Neuron (in vitro differentiated cells): ENCODE measurements at regions not wholly inside any gene's neighbourhood (a gene's known extent, or its start where the extent isn't known, plus 50 kb on each side); places are given as distances from the start of the nearest gene placed in this dataset.

ENCODE experiments used
- H2AFZ ChIP-seq: one replicate; pipeline ENCODE4 v1.6.1; 2013; ENCODE audit warnings: low read depth, mild to moderate bottlenecking, inconsistent platforms, low read length, moderate library complexity
- H3K27me3 ChIP-seq: one replicate; pipeline ENCODE4 v1.6.1; 2013; ENCODE audit warnings: low read length; ENCODE audit not compliant: insufficient read depth
- H3K36me3 ChIP-seq: one replicate; pipeline ENCODE4 v1.6.1; 2013; ENCODE audit warnings: low read length; ENCODE audit not compliant: insufficient read depth
- H3K4me1 ChIP-seq: one replicate; pipeline ENCODE4 v1.6.1; 2013; ENCODE audit warnings: low read length; ENCODE audit not compliant: insufficient read depth
- H3K4me3 ChIP-seq: 2 replicates; pipeline ENCODE4 v1.5.1; 2013; ENCODE audit warnings: mild to moderate bottlenecking, low read length, moderate library complexity
- H3K9me3 ChIP-seq: one replicate; pipeline ENCODE4 v1.6.1; 2013; ENCODE audit warnings: low read length

DNA sequence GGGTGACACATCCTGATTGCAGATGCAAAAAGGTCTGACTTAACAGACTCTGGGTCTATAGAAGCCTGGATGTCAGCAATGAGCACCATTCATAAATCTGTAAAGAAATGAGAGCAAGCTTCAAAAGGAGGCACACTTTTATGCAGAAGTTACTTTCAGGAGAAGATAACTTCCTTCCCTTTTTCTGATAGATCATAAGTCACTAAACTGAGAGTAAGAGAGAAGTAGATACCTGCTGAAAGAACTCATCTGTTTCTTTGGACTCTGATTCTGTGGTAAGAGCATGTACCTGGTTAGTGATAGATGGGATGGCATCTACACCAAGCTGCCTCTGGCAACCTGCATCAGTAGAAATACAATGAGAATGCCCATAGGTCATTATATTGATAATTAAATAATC, 525.6 kb downstream of the CETN3 start:
- no peaks in the 10 kb centered on the region for H3K4me1 ChIP-seq
- H3K36me3 ChIP-seq = no peaks in the 10 kb centered on the region
- H3K9me3 ChIP-seq = no peaks in the 10 kb centered on the region
- H2AFZ ChIP-seq = no peak overlapping the region
- H3K27me3 ChIP-seq = no peaks in the 10 kb centered on the region
- H3K4me3 ChIP-seq = no peak overlapping the region

DNA sequence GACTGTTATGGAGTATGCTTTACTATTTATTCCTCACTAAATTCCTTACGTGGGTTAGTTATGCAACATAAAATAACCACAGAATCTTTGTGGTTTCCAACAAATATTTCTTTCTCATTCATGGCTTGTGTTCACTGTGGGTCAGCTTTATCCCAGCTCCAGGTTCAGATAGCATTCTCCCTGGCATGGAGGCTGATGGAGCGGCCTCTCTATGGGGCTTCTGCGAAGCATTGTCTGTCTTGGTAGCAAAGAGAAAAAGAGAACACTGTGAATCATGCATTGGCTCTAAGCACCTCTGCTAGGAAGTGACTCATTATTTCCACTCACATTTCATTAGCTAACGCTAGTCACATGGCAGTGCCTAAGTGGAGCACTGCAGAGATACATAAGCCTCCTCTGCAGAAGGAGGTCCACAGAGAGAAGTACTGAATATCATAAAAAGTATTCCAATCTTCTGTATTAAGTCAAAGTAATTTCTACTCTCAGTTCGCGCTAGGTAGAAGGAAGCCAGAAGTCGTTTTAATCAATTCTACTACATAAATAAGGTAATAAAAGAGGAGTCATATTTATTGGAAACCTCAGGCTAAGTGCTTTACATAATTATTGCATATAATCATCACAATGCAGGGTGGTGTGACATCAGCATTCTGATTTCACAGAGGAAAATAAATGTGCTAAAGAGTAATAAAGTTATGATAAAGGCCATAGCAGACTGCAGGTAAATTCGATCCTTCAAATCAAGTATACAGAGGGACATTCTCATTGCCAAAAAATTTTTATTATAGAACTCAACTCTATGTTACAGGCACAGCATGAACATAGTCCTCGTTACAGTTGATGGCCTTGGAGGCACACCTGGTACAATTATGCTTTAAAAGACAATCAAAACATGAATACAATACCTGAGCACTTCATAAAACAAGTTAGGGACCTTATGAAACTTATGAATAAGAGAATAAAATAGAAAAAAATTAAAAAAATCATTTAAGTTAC, 531.1 kb downstream of the CETN3 start:
- peak overlapping the region; percentile 34 for H2AFZ ChIP-seq
- no peak overlapping the region for H3K4me3 ChIP-seq
- no peaks in the 10 kb centered on the region for H3K9me3 ChIP-seq
- H3K27me3 ChIP-seq = no peaks in the 10 kb centered on the region
- H3K36me3 ChIP-seq = no peaks in the 10 kb centered on the region
- no peaks in the 10 kb centered on the region for H3K4me1 ChIP-seq

GRCh38 chr5:89871906-89872305, 537.6 kb downstream of the CETN3 start:
- Histone ChIP-seq H3K9me3 (no peaks in the 10 kb centered on the region), H3K27me3 (no peaks in the 10 kb centered on the region), H3K4me3 (no peak overlapping the region), H3K36me3 (no peaks in the 10 kb centered on the region), H3K4me1 (no peaks in the 10 kb centered on the region), H2AFZ (no peak overlapping the region)

DNA sequence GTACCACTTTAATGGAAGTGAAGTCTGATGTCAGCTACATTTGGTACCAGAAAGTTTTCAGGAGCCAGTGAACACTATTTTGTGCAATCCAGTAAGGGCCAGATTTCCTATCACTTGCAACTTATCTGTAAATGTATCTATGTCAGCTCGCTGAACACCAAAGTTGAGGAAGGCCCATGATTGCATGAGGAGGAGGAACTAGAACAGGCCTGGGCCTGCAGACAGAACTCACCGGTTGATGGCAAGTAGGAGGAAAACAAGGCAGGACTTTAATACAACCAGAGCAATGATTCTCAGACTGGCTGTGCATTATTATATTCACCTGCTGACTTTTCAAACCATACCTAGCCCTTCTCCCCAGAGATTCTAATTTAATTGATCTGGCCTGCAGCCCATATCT, 540.2 kb downstream of the CETN3 start:
- Histone ChIP-seq H3K36me3 (no peaks in the 10 kb centered on the region), H3K27me3 (no peaks in the 10 kb centered on the region), H3K4me3 (no peak overlapping the region), H3K4me1 (peaks cover 5% of the 10 kb centered on the region), H3K9me3 (peaks cover 1% of the 10 kb centered on the region), H2AFZ (peak overlapping the region; percentile 29)

DNA sequence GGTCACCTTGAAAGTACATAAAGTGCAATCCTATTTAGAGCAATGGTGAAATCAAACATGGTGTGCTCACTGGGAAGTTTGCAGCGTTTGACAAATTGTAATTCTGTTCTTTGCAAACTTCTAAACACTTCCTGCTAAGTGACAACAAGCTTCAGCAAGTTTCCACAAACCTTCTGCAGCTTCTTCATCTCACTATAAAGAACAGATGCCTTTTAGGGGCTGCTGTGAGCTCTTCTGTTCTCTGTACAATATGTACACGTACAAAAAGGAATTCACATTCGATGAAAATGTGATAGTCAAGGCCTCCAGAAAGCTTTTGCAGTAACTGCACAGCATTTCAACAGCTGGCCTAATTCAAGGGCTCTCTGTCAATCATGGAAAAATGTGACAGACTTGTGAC, 543.1 kb downstream of the CETN3 start:
- no peaks in the 10 kb centered on the region for H3K36me3 ChIP-seq
- peak overlapping the region; percentile 73 for H2AFZ ChIP-seq
- H3K4me3 ChIP-seq = no peak overlapping the region
- H3K27me3 ChIP-seq = no peaks in the 10 kb centered on the region
- H3K9me3 ChIP-seq = peaks cover 1% of the 10 kb centered on the region
- H3K4me1 ChIP-seq = peaks cover 5% of the 10 kb centered on the region

DNA sequence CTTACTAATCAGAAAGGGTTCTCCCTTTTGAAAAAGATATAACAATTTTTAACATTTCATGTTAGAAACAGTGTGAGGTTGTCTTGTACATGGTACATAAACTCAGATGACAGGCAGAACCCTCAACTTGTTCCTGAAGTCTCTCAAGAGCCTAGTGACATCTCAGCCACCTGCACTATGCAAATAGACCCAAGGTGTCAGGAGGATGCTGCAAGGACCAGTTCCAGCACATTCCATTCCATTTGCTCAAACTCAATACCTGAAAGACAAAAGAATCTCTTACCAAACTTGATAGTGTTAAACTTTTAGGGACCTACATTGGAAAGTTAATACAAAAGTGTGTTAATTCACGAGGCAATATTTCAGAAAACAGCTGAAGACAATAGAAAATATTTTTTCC, 544.6 kb downstream of the CETN3 start:
- Histone ChIP-seq H3K36me3 (no peaks in the 10 kb centered on the region), H3K27me3 (no peaks in the 10 kb centered on the region), H3K4me3 (no peak overlapping the region), H3K4me1 (peaks cover 5% of the 10 kb centered on the region), H3K9me3 (peaks cover 1% of the 10 kb centered on the region), H2AFZ (no peak overlapping the region)

GRCh38 chr5:89857790-89858189, 551.8 kb downstream of the CETN3 start:
- Histone ChIP-seq H2AFZ (no peak overlapping the region), H3K27me3 (no peaks in the 10 kb centered on the region), H3K9me3 (peaks cover 3% of the 10 kb centered on the region), H3K4me1 (no peaks in the 10 kb centered on the region), H3K4me3 (no peak overlapping the region), H3K36me3 (no peaks in the 10 kb centered on the region)

DNA sequence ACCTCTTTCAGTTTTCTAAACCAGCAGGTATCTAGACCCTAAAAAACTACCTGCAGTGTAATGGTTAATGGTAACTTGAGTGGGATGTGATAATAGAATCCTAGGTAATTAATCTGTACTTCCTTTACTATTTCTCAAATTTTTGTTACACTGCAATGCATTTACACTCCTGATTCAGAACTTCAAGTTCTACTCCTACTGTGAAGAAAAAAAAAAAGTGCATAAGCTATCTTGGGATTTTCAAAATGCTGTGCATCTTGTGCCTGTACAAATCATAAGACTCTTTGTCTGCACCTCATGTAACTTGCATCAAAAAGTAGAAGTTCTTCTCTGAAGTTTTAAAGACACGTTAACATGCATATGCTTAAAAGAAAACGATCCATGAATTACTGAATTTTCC, 554.1 kb downstream of the CETN3 start:
- no peaks in the 10 kb centered on the region for H3K27me3 ChIP-seq
- H3K4me3 ChIP-seq = no peak overlapping the region

DNA sequence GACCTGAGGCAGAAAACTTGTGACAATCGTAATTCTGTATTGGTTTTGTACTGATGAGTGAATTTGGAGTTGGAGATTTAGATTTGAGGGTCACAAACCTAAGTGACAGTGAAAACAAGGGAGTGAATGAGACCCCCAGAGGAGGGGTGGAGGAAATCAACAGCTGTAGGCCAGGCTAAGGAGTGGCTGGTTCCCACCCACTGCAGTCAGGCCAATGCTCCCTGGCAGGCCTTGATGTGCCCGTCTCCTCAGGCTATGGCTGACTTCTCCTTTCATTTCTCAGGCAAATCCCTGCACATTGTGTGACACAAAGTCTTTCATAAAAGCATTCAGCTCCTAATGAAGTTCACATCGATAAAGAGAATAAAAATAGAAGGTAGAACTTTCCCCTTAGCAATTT, 557.6 kb downstream of the CETN3 start:
- Histone ChIP-seq H3K36me3 (no peaks in the 10 kb centered on the region), H3K27me3 (no peaks in the 10 kb centered on the region), H3K9me3 (no peaks in the 10 kb centered on the region), H3K4me3 (no peak overlapping the region), H3K4me1 (peaks cover 13% of the 10 kb centered on the region), H2AFZ (no peak overlapping the region)

More for the DNA sequence above, 554.1 kb downstream of the CETN3 start:
- Histone ChIP-seq H3K36me3 (no peaks in the 10 kb centered on the region), H2AFZ (no peak overlapping the region), H3K9me3 (peaks cover 3% of the 10 kb centered on the region), H3K4me1 (peaks cover 2% of the 10 kb centered on the region)

DNA sequence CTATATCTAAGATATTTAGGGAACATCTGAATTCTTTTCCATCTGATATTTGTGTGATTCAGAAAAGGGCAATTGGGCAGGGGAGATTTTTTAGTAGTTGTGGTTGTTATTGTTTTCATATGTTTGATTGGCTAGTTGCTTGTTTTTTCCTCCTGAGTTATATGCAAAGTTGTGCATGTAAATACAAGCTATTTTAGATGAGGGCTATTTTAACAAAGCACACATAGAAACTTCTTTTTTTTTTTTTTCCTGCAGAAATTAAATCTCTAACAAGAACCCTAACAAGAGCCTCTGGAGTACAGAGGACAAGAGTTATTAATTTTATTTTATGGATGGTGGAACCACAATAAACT, 559.1 kb downstream of the CETN3 start:
- Histone ChIP-seq H3K9me3 (no peaks in the 10 kb centered on the region), H3K27me3 (no peaks in the 10 kb centered on the region), H2AFZ (peak overlapping the region; percentile 75), H3K36me3 (no peaks in the 10 kb centered on the region), H3K4me3 (no peak overlapping the region), H3K4me1 (peaks cover 13% of the 10 kb centered on the region)

- Histone ChIP-seq H3K27me3 (no peaks in the 10 kb centered on the region), H3K9me3 (no peaks in the 10 kb centered on the region), H2AFZ (peak overlapping the region; percentile 75), H3K36me3 (no peaks in the 10 kb centered on the region), H3K4me1 (peaks cover 13% of the 10 kb centered on the region), H3K4me3 (no peak overlapping the region)
Observed at GRCh38 chr5:89849830-89850512, 559.6 kb downstream of the CETN3 start.

- H3K9me3 ChIP-seq = no peaks in the 10 kb centered on the region
Observed at GRCh38 chr5:89847743-89848142, 561.8 kb downstream of the CETN3 start.

DNA sequence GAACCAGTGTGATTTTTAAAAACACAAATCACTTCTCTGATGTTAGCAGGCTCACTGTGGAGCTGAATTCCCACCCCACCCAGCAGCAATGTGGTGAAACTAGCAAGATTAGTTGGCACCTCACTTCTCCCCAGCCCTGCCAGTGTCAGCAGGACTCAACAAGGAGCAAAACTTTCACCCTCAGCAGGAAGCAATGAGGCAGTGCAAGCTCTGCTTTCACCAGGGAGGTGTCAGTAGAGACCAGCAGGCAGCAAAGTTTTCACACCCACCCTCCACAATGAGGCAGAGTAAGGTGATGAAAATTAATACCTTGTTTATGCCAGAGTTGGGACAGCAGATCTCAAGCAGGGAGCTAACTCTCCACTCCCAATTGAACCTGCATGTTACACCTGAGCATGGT, 565.0 kb downstream of the CETN3 start:
- H3K36me3 ChIP-seq = no peaks in the 10 kb centered on the region
- H2AFZ ChIP-seq = no peak overlapping the region
- H3K9me3 ChIP-seq = no peaks in the 10 kb centered on the region
- H3K27me3 ChIP-seq = no peaks in the 10 kb centered on the region
- H3K4me3 ChIP-seq = no peak overlapping the region
- H3K4me1 ChIP-seq = peaks cover 7% of the 10 kb centered on the region

More at GRCh38 chr5:89847743-89848142, 561.8 kb downstream of the CETN3 start:
- Histone ChIP-seq H3K4me1 (peaks cover 13% of the 10 kb centered on the region), H3K36me3 (no peaks in the 10 kb centered on the region), H3K4me3 (no peak overlapping the region), H2AFZ (no peak overlapping the region), H3K27me3 (no peaks in the 10 kb centered on the region)
